Keratinocyte (primary cell): ENCODE measurements at regions not wholly inside any gene's neighbourhood (a gene's known extent, or its start where the extent isn't known, plus 50 kb on each side); places are given as distances from the start of the nearest gene placed in this dataset.

ENCODE experiments used
- EZH2 ChIP-seq: IDR thresholded peaks from one replicate; pipeline ENCODE4 v1.6.1; 2012; ENCODE audit warnings: inconsistent platforms, mild to moderate bottlenecking, low read length, moderate library complexity
- TF ChIP-seq, protein P1 (sequence below), 3 experiments: IDR thresholded peaks in 1 of 3; conservative IDR thresholded peaks in 1 of 3; optimal IDR thresholded peaks in 1 of 3; 2 replicates in 2 of 3; 3 replicates in 1 of 3; pipeline versions ENCODE3 to v1.5.1; 2011; ENCODE audit warnings: low read length in 3 of 3, mild to moderate bottlenecking in 3 of 3, moderate library complexity in 2 of 3, control low read depth in 1 of 3, inconsistent platforms in 1 of 3; ENCODE audit not compliant: insufficient read depth in 2 of 3; ENCODE audit errors: extremely low read depth in 1 of 3

DNA sequence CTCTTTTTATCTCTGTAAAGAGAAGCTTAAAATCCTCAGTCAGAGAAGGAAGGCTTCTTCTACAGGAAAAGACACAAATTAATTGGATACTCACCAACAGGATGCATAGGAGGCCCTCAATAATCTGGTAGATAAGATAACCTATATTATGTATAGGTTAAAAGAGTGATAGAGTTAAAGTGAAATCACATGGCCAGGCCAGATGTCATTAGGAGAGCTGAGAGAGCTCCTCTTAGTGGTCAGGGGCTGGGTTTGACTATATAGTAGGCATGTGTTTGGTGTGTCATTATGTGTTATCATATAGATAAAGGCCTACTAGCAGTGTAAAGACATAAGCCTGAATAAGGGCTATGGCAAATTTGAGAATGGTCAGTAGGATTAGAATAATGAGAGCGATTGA is 479.3 kb downstream of the EPHA3 start:
- TF ChIP-seq, protein P1, sequence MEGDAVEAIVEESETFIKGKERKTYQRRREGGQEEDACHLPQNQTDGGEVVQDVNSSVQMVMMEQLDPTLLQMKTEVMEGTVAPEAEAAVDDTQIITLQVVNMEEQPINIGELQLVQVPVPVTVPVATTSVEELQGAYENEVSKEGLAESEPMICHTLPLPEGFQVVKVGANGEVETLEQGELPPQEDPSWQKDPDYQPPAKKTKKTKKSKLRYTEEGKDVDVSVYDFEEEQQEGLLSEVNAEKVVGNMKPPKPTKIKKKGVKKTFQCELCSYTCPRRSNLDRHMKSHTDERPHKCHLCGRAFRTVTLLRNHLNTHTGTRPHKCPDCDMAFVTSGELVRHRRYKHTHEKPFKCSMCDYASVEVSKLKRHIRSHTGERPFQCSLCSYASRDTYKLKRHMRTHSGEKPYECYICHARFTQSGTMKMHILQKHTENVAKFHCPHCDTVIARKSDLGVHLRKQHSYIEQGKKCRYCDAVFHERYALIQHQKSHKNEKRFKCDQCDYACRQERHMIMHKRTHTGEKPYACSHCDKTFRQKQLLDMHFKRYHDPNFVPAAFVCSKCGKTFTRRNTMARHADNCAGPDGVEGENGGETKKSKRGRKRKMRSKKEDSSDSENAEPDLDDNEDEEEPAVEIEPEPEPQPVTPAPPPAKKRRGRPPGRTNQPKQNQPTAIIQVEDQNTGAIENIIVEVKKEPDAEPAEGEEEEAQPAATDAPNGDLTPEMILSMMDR (optimal IDR thresholded peaks at IDR 0.05 in 1 of 3, IDR thresholded peaks at IDR 0.05 in 1 of 3, conservative IDR thresholded peaks at IDR 0.05 in 1 of 3; ENCODE audit: extremely low read depth in 1 of 3, insufficient read depth in 2 of 3, low read length in 3 of 3) = no peak
- TF ChIP-seq EZH2 = no peak
